CD4-positive, alpha-beta T cell (primary cell): ENCODE measurements at regions not wholly inside any gene's neighbourhood (a gene's known extent, or its start where the extent isn't known, plus 50 kb on each side); places are given as distances from the start of the nearest gene placed in this dataset.

Experiments used
- ATAC-seq: fragments of 200-7000 bp; cut with Tn5 transposase; one replicate; pipeline ENCODE4 v1.10.0; 2022; ENCODE audit warnings: mild to moderate bottlenecking; ENCODE audit not compliant: poor library complexity
- CTCF ChIA-PET: fragments of 350-600 bp; sonication (Branson Sonifier 250); formaldehyde crosslinking; loops from one replicate; lab custom pipeline; 2021; ENCODE audit warnings: antibody characterized with exemption, inconsistent platforms; lab: Charles Lee
- POLR2A ChIA-PET: fragments of 350-600 bp; sonication (Branson Sonifier 250); formaldehyde crosslinking; loops from one replicate; lab custom pipeline; 2021; ENCODE audit warnings: antibody characterized with exemption, inconsistent platforms; lab: Charles Lee
- DNase-seq, 14 experiments: peaks; one replicate each; pipeline ENCODE4 v3.0.0-alpha.2; 2013 to 2020; ENCODE audit warnings: mixed read lengths in 2 of 14
- H3K27ac ChIP-seq, 2 donors: one replicate each; pipeline versions ENCODE4 v1.5.1 to v1.7.0; 2013; ENCODE audit warnings: low read length in 2 of 2, low read depth in 1 of 2, mild to moderate bottlenecking in 1 of 2
- H3K27me3 ChIP-seq, 2 experiments: 1 replicate in 1 of 2; 2 replicates in 1 of 2; pipeline versions ENCODE4 v1.6.1 to v1.7.0; 2013; ENCODE audit warnings: low read length in 2 of 2, control low read depth in 1 of 2, mild to moderate bottlenecking in 1 of 2, moderate library complexity in 1 of 2; ENCODE audit not compliant: insufficient read depth in 2 of 2, control insufficient read depth in 1 of 2
- H3K36me3 ChIP-seq: one replicate; pipeline ENCODE4 v1.6.1; 2013; ENCODE audit warnings: low read length, control low read depth; ENCODE audit not compliant: insufficient read depth
- H3K4me1 ChIP-seq: one replicate; pipeline ENCODE4 v1.6.1; 2013; ENCODE audit warnings: low read length, control low read depth; ENCODE audit not compliant: insufficient read depth
- H3K4me3 ChIP-seq: one replicate; pipeline ENCODE4 v1.5.1; 2013; ENCODE audit warnings: mild to moderate bottlenecking, low read length, moderate library complexity
- H3K9me3 ChIP-seq, 2 experiments: 1 replicate in 1 of 2; 2 replicates in 1 of 2; pipeline versions ENCODE4 v1.6.1 to v1.7.0; 2013; ENCODE audit warnings: low read length in 2 of 2, mild to moderate bottlenecking in 2 of 2, control low read depth in 1 of 2, moderate library complexity in 1 of 2; ENCODE audit not compliant: control insufficient read depth in 1 of 2, insufficient read depth in 1 of 2
- H3K27ac Mint-ChIP-seq: one replicate; pipeline ENCODE4 v1.8.0; 2020; ENCODE audit warnings: mixed read lengths
- H3K27me3 Mint-ChIP-seq: one replicate; pipeline ENCODE4 v1.8.0; 2021; ENCODE audit warnings: mixed read lengths
- H3K36me3 Mint-ChIP-seq: one replicate; pipeline ENCODE4 v1.8.0; 2021; ENCODE audit warnings: low read depth, mixed read lengths
- H3K4me1 Mint-ChIP-seq: one replicate; pipeline ENCODE4 v1.8.0; 2021; ENCODE audit warnings: low read depth, mixed read lengths
- H3K4me3 Mint-ChIP-seq: one replicate; pipeline ENCODE4 v1.8.0; 2020; ENCODE audit warnings: mild to moderate bottlenecking, mixed read lengths
- H3K9me3 Mint-ChIP-seq: one replicate; pipeline ENCODE4 v1.8.0; 2020; ENCODE audit warnings: mixed read lengths
- CTCF ChIP-seq: fragments of 200-600 bp; IDR thresholded peaks from one replicate; pipeline ENCODE4 v1.8.0; 2022; ENCODE audit warnings: antibody characterized with exemption, mild to moderate bottlenecking
- intact Hi-C, 2 experiments: fragments of 100-400 bp; cut with DNase I in 1 of 2; cut with micrococcal nuclease in 1 of 2; formaldehyde crosslinking; loops; one replicate each; pipeline versions ENCODE4 v1.15.1 to v1.9.0; 2023 to 2025; cut with DNase I, micrococcal nuclease

GRCh38 chr2:186281726-186282125 is 204.3 kb upstream of the ZC3H15 start:
- H3K4me1 Mint-ChIP-seq, result no peaks in the 10 kb centered on the region
- Histone ChIP-seq H3K27me3 (no peaks in the 10 kb centered on the region), H3K9me3 (peaks cover 0 to 7% of the 10 kb centered on the region in 2 experiments), H3K27ac (no peak overlapping the region), H3K36me3 (no peaks in the 10 kb centered on the region), H3K4me1 (no peaks in the 10 kb centered on the region), H3K4me3 (no peak overlapping the region)
- no peak for TF ChIP-seq CTCF
- H3K27ac Mint-ChIP-seq, result no peak overlapping the region
- no peak for DNase-seq
- H3K36me3 Mint-ChIP-seq, result no peaks in the 10 kb centered on the region
- no peak for ATAC-seq
- intact Hi-C loops, result no loop called here
- H3K9me3 Mint-ChIP-seq, result peaks cover 3% of the 10 kb centered on the region
- no peaks in the 10 kb centered on the region for H3K27me3 Mint-ChIP-seq
- ChIA-PET POLR2A (no interaction called here), CTCF (no interaction called here)
- no peak overlapping the region for H3K4me3 Mint-ChIP-seq

GRCh38 chr2:186294248-186294888 is 191.7 kb upstream of the ZC3H15 start:
- POLR2A ChIA-PET, result no interaction called here

GRCh38 chr2:186299610-186300009 is 186.4 kb upstream of the ZC3H15 start:
- ChIA-PET CTCF (no interaction called here), POLR2A (interaction anchor here (1.1 kb wide), 1 partner anchor 398 kb away, joined by 3 read pairs; no protein-coding TSS in a partner anchor)
- ATAC-seq, result no peak
- peaks cover 3% of the 10 kb centered on the region for H3K9me3 Mint-ChIP-seq
- H3K27me3 ChIP-seq, result no peaks in the 10 kb centered on the region
- no peaks in the 10 kb centered on the region for H3K4me1 Mint-ChIP-seq
- H3K4me3 Mint-ChIP-seq, result no peak overlapping the region
- no peak overlapping the region for H3K4me3 ChIP-seq
- no peak for TF ChIP-seq CTCF
- no peak for DNase-seq
- H3K36me3 Mint-ChIP-seq, result peaks cover 8% of the 10 kb centered on the region
- no peaks in the 10 kb centered on the region for H3K9me3 ChIP-seq
- no peaks in the 10 kb centered on the region for H3K36me3 ChIP-seq
- H3K27ac ChIP-seq, result no peak overlapping the region
- no peak overlapping the region for H3K27ac Mint-ChIP-seq
- no peaks in the 10 kb centered on the region for H3K4me1 ChIP-seq
- no peaks in the 10 kb centered on the region for H3K27me3 Mint-ChIP-seq
- intact Hi-C loops, result no loop called here

More at GRCh38 chr2:186294248-186294888, 191.7 kb upstream of the ZC3H15 start:
- Mint-ChIP-seq H3K4me1 (no peaks in the 10 kb centered on the region), H3K4me3 (no peak overlapping the region), H3K27me3 (no peaks in the 10 kb centered on the region), H3K36me3 (peaks cover 8% of the 10 kb centered on the region), H3K27ac (no peak overlapping the region), H3K9me3 (peaks cover 3% of the 10 kb centered on the region)
- Histone ChIP-seq H3K9me3 (peaks cover 0 to 4% of the 10 kb centered on the region in 2 experiments), H3K4me1 (no peaks in the 10 kb centered on the region), H3K4me3 (no peak overlapping the region), H3K27me3 (no peaks in the 10 kb centered on the region), H3K27ac (no peak overlapping the region), H3K36me3 (no peaks in the 10 kb centered on the region)
- no peak for DNase-seq
- TF ChIP-seq CTCF, result no peak
- intact Hi-C loops, result no loop called here
- CTCF ChIA-PET, result no interaction called here
- no peak for ATAC-seq
